Astrocyte of the spinal cord (primary cell): ENCODE measurements at regions not wholly inside any gene's neighbourhood (a gene's known extent, or its start where the extent isn't known, plus 50 kb on each side); places are given as distances from the start of the nearest gene placed in this dataset.

Source experiments
- DNase-seq: peaks from one replicate; pipeline ENCODE4 v3.0.0; 2011; ENCODE audit warnings: low read depth, low spot score
- H3K4me3 ChIP-seq: 2 replicates; pipeline ENCODE4 v1.5.1; 2011; ENCODE audit warnings: low read depth, mild to moderate bottlenecking, low read length, moderate library complexity
- in situ Hi-C: cut with HindIII; loops from 2 replicates; pipeline ENCODE4 v1.10.0; 2017; ENCODE audit warnings: low sequenced_read_pairs
- TF ChIP-seq, protein P1 (sequence below): IDR thresholded peaks from 2 replicates; pipeline ENCODE4 v1.5.1; 2012; ENCODE audit warnings: low read depth, mild to moderate bottlenecking, low read length, inconsistent platforms

DNA sequence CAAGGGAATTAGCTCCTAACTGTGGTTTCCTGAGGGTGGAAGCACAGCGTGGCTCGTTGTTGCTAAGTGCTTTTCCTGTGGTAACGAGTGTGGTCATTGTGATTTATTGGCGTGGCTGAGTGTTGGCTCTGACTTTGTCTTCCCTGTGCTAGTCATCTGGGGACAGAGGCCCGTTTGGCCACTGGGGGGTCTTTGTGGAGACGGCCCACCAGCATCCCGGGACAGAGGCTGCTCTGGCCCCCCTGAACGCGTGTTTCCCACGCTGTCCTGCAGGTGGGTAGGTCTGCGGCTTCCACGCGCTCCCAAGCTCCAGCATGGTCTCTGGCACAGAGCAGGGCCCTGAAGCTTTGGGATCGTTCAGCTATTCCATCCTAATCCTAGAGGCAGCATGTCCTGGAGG is 1040.0 kb downstream of the TBC1D22A start:
- in situ Hi-C loops: no loop called here
- TF ChIP-seq, protein P1, sequence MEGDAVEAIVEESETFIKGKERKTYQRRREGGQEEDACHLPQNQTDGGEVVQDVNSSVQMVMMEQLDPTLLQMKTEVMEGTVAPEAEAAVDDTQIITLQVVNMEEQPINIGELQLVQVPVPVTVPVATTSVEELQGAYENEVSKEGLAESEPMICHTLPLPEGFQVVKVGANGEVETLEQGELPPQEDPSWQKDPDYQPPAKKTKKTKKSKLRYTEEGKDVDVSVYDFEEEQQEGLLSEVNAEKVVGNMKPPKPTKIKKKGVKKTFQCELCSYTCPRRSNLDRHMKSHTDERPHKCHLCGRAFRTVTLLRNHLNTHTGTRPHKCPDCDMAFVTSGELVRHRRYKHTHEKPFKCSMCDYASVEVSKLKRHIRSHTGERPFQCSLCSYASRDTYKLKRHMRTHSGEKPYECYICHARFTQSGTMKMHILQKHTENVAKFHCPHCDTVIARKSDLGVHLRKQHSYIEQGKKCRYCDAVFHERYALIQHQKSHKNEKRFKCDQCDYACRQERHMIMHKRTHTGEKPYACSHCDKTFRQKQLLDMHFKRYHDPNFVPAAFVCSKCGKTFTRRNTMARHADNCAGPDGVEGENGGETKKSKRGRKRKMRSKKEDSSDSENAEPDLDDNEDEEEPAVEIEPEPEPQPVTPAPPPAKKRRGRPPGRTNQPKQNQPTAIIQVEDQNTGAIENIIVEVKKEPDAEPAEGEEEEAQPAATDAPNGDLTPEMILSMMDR: no peak
- DNase-seq: no peak
- no peak overlapping the region for H3K4me3 ChIP-seq

DNA sequence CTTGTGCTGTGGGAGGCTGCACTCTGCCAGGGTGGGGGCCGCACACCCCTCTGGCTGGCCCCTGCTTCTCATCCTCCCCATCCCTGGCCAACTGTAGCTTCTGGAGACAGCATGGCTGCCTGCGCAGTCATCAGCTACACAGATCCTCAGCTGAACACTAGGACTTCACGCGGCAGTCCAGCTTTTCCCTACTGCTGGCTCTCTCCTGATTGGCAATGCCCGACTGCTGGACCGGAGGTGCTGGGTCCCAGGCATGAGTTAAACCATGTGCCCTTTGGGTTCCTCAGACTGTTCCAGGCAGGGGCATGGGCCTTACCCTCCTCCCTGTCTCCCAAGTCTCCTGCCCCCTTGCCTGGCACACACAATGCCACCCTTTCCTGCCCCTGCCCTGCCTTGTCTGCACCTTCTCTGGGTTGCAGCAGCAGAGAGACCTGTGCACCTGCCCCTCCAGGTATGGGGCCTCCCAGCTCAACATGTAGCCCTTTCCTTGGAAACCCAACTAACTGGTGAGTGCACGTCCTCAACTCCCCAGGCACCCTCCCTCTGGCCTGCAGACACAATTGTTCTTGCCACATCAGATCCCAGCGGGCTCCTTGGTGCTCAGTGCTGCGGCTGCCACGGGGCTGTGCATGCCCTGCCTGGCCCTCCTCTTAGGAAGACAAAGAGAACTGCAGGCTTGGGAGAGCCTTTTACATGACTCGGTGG is 1039.2 kb downstream of the TBC1D22A start:
- no peak overlapping the region for H3K4me3 ChIP-seq
- no peak for DNase-seq
- TF ChIP-seq, protein P1: no peak
- in situ Hi-C loops: no loop called here

DNA sequence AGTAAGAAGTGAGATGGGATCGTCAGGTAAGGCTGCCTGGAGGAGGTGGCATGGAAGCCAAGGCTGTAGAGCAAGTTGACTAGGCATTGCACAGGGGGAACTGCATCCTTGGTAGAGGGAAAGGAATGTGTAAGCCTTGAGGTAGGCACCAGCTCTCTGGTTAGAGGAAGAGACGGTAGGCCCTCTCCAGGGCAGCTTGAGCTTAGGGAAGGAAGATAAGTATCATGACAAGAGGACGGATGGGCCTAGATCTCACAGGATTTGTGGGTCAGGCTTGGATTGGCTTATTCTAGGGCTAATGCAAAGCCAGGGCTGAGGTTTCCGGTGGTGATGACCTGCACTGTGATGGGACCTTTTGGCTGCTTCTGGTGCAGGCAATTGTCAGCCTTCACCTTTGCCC is 1035.8 kb downstream of the TBC1D22A start:
- H3K4me3 ChIP-seq: no peak overlapping the region
- DNase-seq: no peak
- TF ChIP-seq, protein P1: no peak
- in situ Hi-C loops: no loop called here

DNA sequence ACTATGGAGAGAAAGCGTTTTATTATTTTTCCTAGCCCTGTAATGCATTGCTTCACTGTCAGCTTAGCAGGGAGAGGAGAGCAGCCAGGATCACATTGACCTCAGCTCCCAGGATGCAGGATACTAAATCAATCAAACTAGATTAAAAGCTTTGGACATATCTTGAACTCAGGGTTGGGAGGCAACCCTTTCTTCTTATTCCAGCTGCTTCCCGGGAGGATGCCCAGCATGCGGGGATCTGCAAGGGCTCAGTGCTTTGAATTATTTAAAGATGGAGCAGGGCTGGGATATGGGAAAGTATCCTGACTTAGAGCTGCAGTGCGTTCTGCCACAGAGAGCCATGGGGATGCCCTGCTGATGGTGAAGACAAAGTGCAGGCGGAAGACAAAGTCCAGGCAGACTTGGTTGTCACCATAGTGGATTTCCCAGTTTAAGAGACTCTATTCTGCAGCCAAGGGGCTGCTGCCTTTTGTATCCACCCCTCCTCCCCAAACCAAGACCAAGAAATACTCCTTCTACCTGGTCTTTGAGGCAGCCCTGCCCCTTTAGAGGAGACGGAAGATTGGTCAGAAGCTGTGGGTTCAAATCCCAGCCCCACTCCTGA is 1035.0 kb downstream of the TBC1D22A start:
- in situ Hi-C loops: no loop called here
- H3K4me3 ChIP-seq: no peak overlapping the region
- no peak for DNase-seq
- TF ChIP-seq, protein P1: no peak

DNA sequence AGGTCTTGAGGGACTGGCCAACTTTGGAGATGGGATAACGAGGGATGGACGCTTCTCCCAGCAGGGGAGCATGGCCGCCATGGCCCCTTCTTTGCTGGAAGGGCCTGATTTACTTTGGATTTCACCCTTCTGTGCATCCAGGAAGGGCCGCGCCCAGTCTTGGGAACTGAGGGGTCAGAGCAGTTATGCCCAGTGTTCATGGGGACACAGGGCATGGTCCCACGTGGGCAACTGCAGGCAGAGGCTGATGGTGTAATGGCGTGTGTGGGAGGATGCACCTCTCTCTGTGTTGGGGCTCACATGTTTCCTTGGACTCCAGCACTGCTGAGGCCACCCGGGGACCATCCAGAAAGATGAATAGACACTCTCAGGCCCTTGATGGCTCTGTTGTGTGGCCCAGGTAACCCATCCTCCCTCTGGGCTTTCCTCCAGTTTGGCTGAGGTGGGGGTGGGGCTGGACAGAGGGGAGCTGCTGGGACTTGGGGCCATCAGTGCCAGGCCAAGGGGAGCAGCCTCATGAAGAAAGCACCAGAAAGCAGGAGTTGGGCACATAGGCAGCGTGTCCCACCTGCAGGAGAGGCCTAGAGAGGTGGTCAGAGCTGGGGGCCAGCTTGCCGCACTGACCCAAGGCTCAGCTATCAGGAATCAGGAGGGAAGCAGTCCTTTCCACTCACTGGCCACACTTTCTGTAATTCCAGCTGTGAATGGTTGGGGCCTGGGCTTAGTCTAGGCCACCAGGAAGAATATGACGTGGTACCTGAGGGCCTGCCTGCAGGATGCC is 1033.9 kb downstream of the TBC1D22A start:
- no peak overlapping the region for H3K4me3 ChIP-seq
- DNase-seq: no peak
- TF ChIP-seq, protein P1: no peak
- in situ Hi-C loops: no loop called here

DNA sequence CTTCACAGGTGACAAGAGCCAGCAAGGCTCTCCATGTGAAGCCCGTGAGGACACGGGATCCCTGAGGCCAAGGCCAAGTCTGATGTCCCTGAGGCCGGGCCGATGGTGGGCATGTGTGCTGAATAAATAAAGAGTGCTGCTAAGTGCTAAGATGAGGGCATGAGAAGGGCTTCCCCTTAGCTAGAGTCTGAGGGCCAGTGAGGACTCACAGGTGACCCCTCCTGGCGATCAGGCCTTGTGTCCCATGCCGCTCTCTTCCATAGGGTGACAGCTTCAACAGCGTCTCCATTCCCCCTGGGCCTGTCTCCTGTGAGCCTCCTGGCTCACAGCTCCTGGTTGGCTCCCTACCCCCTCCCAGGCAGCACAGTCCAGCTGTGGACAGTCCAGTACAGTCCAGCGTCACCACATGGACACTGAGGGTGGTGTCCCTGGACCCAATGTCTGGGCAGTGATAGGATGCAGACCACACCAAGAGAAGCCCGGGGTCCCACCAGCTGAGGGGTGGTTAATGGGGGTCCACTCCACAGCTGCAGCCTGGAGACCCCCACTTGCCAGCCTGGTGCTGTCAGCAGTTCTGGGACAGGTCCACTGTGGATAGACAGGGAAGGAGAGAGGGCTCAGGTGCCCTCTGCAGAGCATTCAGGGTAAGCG is 1033.2 kb downstream of the TBC1D22A start:
- TF ChIP-seq, protein P1: no peak
- no peak overlapping the region for H3K4me3 ChIP-seq
- no peak for DNase-seq
- in situ Hi-C loops: no loop called here
